A673 (cell line): ENCODE measurements at regions not wholly inside any gene's neighbourhood (a gene's known extent, or its start where the extent isn't known, plus 50 kb on each side); places are given as distances from the start of the nearest gene placed in this dataset.

Source experiments
- BruUV-seq: library from RNA; stranded (reverse); fragments of 400-500 nt; replicated peaks from 2 replicates; lab custom pipeline; 2021; lab: Mats Ljungman, UMichigan
- CTCF ChIA-PET: fragments of 300-600 bp; sonication (Branson Sonifier 250); formaldehyde crosslinking; loops from one replicate; lab custom pipeline; 2022; ENCODE audit warnings: antibody characterized with exemption; lab: Charles Lee
- POLR2A ChIA-PET: fragments of 300-600 bp; sonication (Branson Sonifier 250); formaldehyde crosslinking; loops from one replicate; lab custom pipeline; 2022; ENCODE audit warnings: antibody characterized with exemption; ENCODE audit not compliant: low non-redundant PET; lab: Charles Lee
- DNase-seq: peaks from one replicate; pipeline ENCODE4 v3.0.0-alpha.2; 2015; ENCODE audit warnings: low spot score
- H3K27ac ChIP-seq: fragments of 200-600 bp; sonication (generic); 2 replicates; pipeline ENCODE4 v1.5.1; 2016; ENCODE audit warnings: mixed run types, low read depth, mild to moderate bottlenecking, mixed read lengths, antibody characterized with exemption, low read length; ENCODE audit not compliant: poor library complexity, severe bottlenecking
- H3K27me3 ChIP-seq: fragments of 200-600 bp; sonication (generic); replicated peaks from 2 replicates; pipeline ENCODE4 v1.6.1; 2017; ENCODE audit warnings: mixed run types, low read depth, mild to moderate bottlenecking, mixed read lengths, antibody characterized with exemption, low read length; ENCODE audit not compliant: insufficient read depth, poor library complexity
- H3K36me3 ChIP-seq: fragments of 200-600 bp; sonication (generic); 2 replicates; pipeline ENCODE4 v1.6.1; 2016; ENCODE audit warnings: mixed run types, mild to moderate bottlenecking, mixed read lengths, antibody characterized with exemption, low read length; ENCODE audit not compliant: insufficient read depth, poor library complexity, severe bottlenecking
- H3K4me1 ChIP-seq: fragments of 200-600 bp; sonication (generic); 2 replicates; pipeline ENCODE4 v1.6.1; 2017; ENCODE audit warnings: mixed run types, mild to moderate bottlenecking, mixed read lengths, antibody characterized with exemption, low read length; ENCODE audit not compliant: insufficient read depth, poor library complexity, severe bottlenecking
- H3K4me3 ChIP-seq: fragments of 200-600 bp; sonication (generic); 2 replicates; pipeline ENCODE4 v1.5.1; 2016; ENCODE audit warnings: low read depth, mixed run types, mild to moderate bottlenecking, mixed read lengths, low read length; ENCODE audit not compliant: poor library complexity, severe bottlenecking
- H3K9me3 ChIP-seq: fragments of 200-600 bp; sonication (generic); 2 replicates; pipeline ENCODE4 v1.6.1; 2016; ENCODE audit warnings: mixed run types, low read depth, mild to moderate bottlenecking, mixed read lengths, antibody characterized with exemption, low read length; ENCODE audit not compliant: poor library complexity, severe bottlenecking
- EZH2 ChIP-seq: fragments of 200-600 bp; sonication (generic); IDR thresholded peaks from 2 replicates; pipeline ENCODE4 v1.6.1; 2017; ENCODE audit warnings: borderline replicate concordance, low read depth, mild to moderate bottlenecking, mixed read lengths, antibody characterized with exemption, low read length; ENCODE audit not compliant: poor library complexity, severe bottlenecking
- intact Hi-C: fragments of 100-400 bp; cut with micrococcal nuclease; formaldehyde crosslinking; loops from one replicate; pipeline ENCODE4 v1.10.0; 2022; ENCODE audit not compliant: unreplicated experiment
- TF ChIP-seq, protein P1 (sequence below): fragments of 300-800, 200-600 bp; sonication (generic); conservative IDR thresholded peaks from 2 replicates; pipeline ENCODE4 v1.5.1; 2017; ENCODE audit warnings: low read depth, mild to moderate bottlenecking, antibody characterized with exemption, low read length, moderate library complexity, mixed read lengths

DNA sequence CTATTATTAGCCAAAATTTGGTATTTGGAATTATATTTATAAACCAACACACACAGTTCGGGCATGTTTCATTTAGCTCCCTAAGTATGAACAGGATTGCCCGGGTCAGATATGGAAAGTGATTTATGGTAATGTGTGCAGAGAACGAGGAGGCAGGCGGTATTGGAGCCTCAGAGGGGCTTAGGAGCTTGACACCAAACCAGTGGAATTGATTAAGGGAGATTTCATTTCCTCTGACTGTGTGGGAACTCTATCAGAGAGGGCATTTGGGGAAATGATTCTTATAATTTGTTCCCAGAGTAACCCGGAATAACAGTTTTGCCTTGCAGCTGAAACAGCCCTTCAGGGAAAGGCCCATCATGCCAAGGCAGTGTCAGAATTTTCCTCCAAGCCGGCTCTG is 115.1 kb upstream of the SPTLC3 start:
- H3K9me3 ChIP-seq, result no peaks in the 10 kb centered on the region
- H3K27ac ChIP-seq, result no peak overlapping the region
- H3K4me1 ChIP-seq, result no peaks in the 10 kb centered on the region
- TF ChIP-seq EZH2, result no peak
- TF ChIP-seq, protein P1, sequence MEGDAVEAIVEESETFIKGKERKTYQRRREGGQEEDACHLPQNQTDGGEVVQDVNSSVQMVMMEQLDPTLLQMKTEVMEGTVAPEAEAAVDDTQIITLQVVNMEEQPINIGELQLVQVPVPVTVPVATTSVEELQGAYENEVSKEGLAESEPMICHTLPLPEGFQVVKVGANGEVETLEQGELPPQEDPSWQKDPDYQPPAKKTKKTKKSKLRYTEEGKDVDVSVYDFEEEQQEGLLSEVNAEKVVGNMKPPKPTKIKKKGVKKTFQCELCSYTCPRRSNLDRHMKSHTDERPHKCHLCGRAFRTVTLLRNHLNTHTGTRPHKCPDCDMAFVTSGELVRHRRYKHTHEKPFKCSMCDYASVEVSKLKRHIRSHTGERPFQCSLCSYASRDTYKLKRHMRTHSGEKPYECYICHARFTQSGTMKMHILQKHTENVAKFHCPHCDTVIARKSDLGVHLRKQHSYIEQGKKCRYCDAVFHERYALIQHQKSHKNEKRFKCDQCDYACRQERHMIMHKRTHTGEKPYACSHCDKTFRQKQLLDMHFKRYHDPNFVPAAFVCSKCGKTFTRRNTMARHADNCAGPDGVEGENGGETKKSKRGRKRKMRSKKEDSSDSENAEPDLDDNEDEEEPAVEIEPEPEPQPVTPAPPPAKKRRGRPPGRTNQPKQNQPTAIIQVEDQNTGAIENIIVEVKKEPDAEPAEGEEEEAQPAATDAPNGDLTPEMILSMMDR, result no peak
- H3K36me3 ChIP-seq, result no peaks in the 10 kb centered on the region
- no TSS peak for BruUV-seq
- no peak overlapping the region for H3K4me3 ChIP-seq
- ChIA-PET CTCF (no interaction called here), POLR2A (no interaction called here)
- DNase-seq, result no peak
- intact Hi-C loops, result no loop called here
- peaks cover 32% of the 10 kb centered on the region for H3K27me3 ChIP-seq

DNA sequence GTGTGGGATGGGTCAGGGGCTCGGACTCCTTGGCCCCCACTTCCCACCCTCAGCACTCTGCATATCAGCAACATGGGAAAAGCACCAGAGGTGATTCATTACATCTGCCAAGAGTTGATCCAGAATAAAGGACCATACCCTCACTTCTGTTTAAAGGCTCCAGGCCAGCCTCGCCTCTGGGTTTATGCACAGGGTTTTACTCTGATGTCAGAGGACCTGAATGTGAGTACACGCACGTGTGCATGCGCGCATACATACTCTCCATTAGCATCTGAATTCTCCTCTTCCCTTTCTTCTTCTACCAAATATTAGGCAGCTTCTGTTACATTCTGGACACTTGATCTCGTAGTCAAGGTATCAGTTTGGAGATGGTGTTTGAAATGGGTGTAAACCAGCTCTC is 114.7 kb upstream of the SPTLC3 start:
- Histone ChIP-seq H3K36me3 (no peaks in the 10 kb centered on the region), H3K4me1 (no peaks in the 10 kb centered on the region), H3K27me3 (peaks cover 32% of the 10 kb centered on the region), H3K4me3 (no peak overlapping the region), H3K9me3 (no peaks in the 10 kb centered on the region), H3K27ac (no peak overlapping the region)
- BruUV-seq, result no TSS peak
- DNase-seq, result no peak
- ChIA-PET CTCF (no interaction called here), POLR2A (interaction anchor here (0.7 kb wide), 1 partner anchor 465 kb away, joined by 3 read pairs; no protein-coding TSS in a partner anchor)
- intact Hi-C loops, result no loop called here
- TF ChIP-seq, protein P1, result no peak
- TF ChIP-seq EZH2, result no peak

DNA sequence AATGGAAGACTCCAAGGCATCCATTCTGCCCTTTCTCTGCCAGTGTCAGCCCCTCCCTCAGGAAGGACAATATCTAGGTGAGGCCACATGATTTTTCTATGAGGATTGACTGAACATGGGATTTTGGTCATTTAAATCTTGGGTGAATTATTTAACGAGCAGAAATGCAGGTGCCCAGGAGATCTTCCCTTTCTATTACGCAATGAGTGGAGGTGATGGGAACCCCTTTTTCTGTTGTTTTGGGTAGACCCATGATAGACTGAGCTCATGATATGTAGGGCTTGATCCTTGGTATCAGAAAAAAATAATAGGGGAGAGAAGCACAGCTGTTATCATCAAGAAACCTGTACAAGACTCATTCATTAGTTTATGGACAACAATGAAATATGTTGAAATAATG is 112.6 kb upstream of the SPTLC3 start:
- Histone ChIP-seq H3K4me1 (no peaks in the 10 kb centered on the region), H3K36me3 (no peaks in the 10 kb centered on the region), H3K9me3 (no peaks in the 10 kb centered on the region), H3K27me3 (peaks cover 22% of the 10 kb centered on the region), H3K27ac (no peak overlapping the region), H3K4me3 (no peak overlapping the region)
- intact Hi-C loops, result no loop called here
- ChIA-PET POLR2A (no interaction called here), CTCF (no interaction called here)
- no peak for DNase-seq
- TF ChIP-seq, protein P1, result no peak
- TF ChIP-seq EZH2, result no peak
- BruUV-seq, result no TSS peak
